Subcutaneous abdominal adipose tissue (tissue), 5 donors: ENCODE measurements at regions not wholly inside any gene's neighbourhood (a gene's known extent, or its start where the extent isn't known, plus 50 kb on each side); places are given as distances from the start of the nearest gene placed in this dataset.

ENCODE experiments used
- H3K27ac ChIP-seq: one replicate; pipeline ENCODE4 v1.7.0; 2013; ENCODE audit warnings: low read depth, mild to moderate bottlenecking, inconsistent platforms, low read length, moderate library complexity
- H3K27me3 ChIP-seq, 5 donors: one replicate each; pipeline ENCODE4 v1.7.0; 2013; ENCODE audit warnings: low read length in 5 of 5, inconsistent platforms in 1 of 5; ENCODE audit not compliant: control insufficient read depth in 5 of 5, insufficient read depth in 4 of 5
- H3K36me3 ChIP-seq, 5 donors: one replicate each; pipeline ENCODE4 v1.7.0; 2013; ENCODE audit warnings: low read length in 5 of 5; ENCODE audit not compliant: control insufficient read depth in 5 of 5, insufficient read depth in 5 of 5
- H3K4me1 ChIP-seq, 5 donors: one replicate each; pipeline ENCODE4 v1.7.0; 2013; ENCODE audit warnings: low read length in 5 of 5, mild to moderate bottlenecking in 3 of 5, moderate library complexity in 1 of 5; ENCODE audit not compliant: control insufficient read depth in 5 of 5, insufficient read depth in 5 of 5
- H3K4me3 ChIP-seq, 5 donors: one replicate each; pipeline ENCODE4 v1.7.0; 2013; ENCODE audit warnings: low read length in 5 of 5, low read depth in 1 of 5
- H3K9ac ChIP-seq, 5 donors: one replicate each; pipeline ENCODE4 v1.7.0; 2013; ENCODE audit warnings: low read length in 5 of 5, mild to moderate bottlenecking in 4 of 5, moderate library complexity in 3 of 5
- H3K9me3 ChIP-seq, 5 donors: one replicate each; pipeline ENCODE4 v1.7.0; 2013; ENCODE audit warnings: low read length in 5 of 5; ENCODE audit not compliant: control insufficient read depth in 5 of 5
- donor health status: healthy.
- donor health status: healthy.
- donor health status: healthy.
- donor health status: healthy.
- donor health status: healthy.

GRCh38 chr2:60316381-60317033, 236.9 kb downstream of the BCL11A start:
- Histone ChIP-seq H3K36me3 (no peaks in the 10 kb centered on the region), H3K9ac (no peak overlapping the region), H3K4me3 (no peak overlapping the region), H3K27me3 (peaks cover 0 to 12% (median 3%) of the 10 kb centered on the region in 5 donors), H3K27ac (no peak overlapping the region), H3K9me3 (no peaks in the 10 kb centered on the region), H3K4me1 (peaks cover 0 to 12% (median 11%) of the 10 kb centered on the region in 5 donors)

- Histone ChIP-seq H3K36me3 (no peaks in the 10 kb centered on the region), H3K9ac (no peak overlapping the region), H3K9me3 (no peaks in the 10 kb centered on the region), H3K27me3 (peaks cover 0 to 7% (median 0%) of the 10 kb centered on the region in 5 donors), H3K4me1 (peaks cover 0 to 12% (median 11%) of the 10 kb centered on the region in 5 donors), H3K27ac (no peak overlapping the region), H3K4me3 (no peak overlapping the region)
Observed at GRCh38 chr2:60313470-60314172, 239.8 kb downstream of the BCL11A start.

- H3K27ac ChIP-seq: no peak overlapping the region
- H3K4me1 ChIP-seq: peaks cover 0 to 12% (median 6%) of the 10 kb centered on the region in 5 donors
- H3K9ac ChIP-seq: no peak overlapping the region
- no peaks in the 10 kb centered on the region for H3K9me3 ChIP-seq
- no peaks in the 10 kb centered on the region for H3K36me3 ChIP-seq
- no peak overlapping the region for H3K4me3 ChIP-seq
- no peaks in the 10 kb centered on the region for H3K27me3 ChIP-seq
Observed at GRCh38 chr2:60312618-60313017, 240.8 kb downstream of the BCL11A start.

GRCh38 chr2:60311524-60311923, 241.9 kb downstream of the BCL11A start:
- Histone ChIP-seq H3K4me3 (no peak overlapping the region), H3K9me3 (no peaks in the 10 kb centered on the region), H3K27ac (no peak overlapping the region), H3K4me1 (peaks cover 0 to 3% (median 0%) of the 10 kb centered on the region in 5 donors), H3K36me3 (no peaks in the 10 kb centered on the region), H3K9ac (no peak overlapping the region), H3K27me3 (no peaks in the 10 kb centered on the region)

GRCh38 chr2:60309941-60310660, 243.4 kb downstream of the BCL11A start:
- H3K27ac ChIP-seq: no peak overlapping the region
- no peaks in the 10 kb centered on the region for H3K4me1 ChIP-seq
- no peaks in the 10 kb centered on the region for H3K27me3 ChIP-seq
- H3K9me3 ChIP-seq: no peaks in the 10 kb centered on the region
- no peaks in the 10 kb centered on the region for H3K36me3 ChIP-seq
- no peak overlapping the region for H3K4me3 ChIP-seq
- no peak overlapping the region for H3K9ac ChIP-seq

- Histone ChIP-seq H3K9me3 (no peaks in the 10 kb centered on the region), H3K27me3 (no peaks in the 10 kb centered on the region)
Observed at GRCh38 chr2:60309336-60309735, 244.1 kb downstream of the BCL11A start.

GRCh38 chr2:60306267-60306861, 247.1 kb downstream of the BCL11A start:
- no peak overlapping the region for H3K4me3 ChIP-seq
- no peaks in the 10 kb centered on the region for H3K27me3 ChIP-seq
- no peaks in the 10 kb centered on the region for H3K36me3 ChIP-seq
- H3K27ac ChIP-seq: no peak overlapping the region
- H3K9me3 ChIP-seq: no peaks in the 10 kb centered on the region
- H3K9ac ChIP-seq: no peak overlapping the region
- peaks cover 0 to 4% (median 0%) of the 10 kb centered on the region in 5 donors for H3K4me1 ChIP-seq

More at GRCh38 chr2:60309336-60309735, 244.1 kb downstream of the BCL11A start:
- H3K4me3 ChIP-seq: no peak overlapping the region
- no peak overlapping the region for H3K9ac ChIP-seq
- no peak overlapping the region for H3K27ac ChIP-seq
- H3K36me3 ChIP-seq: no peaks in the 10 kb centered on the region
- H3K4me1 ChIP-seq: no peaks in the 10 kb centered on the region

GRCh38 chr2:60303680-60304079, 249.8 kb downstream of the BCL11A start:
- Histone ChIP-seq H3K9me3 (no peaks in the 10 kb centered on the region), H3K27me3 (no peaks in the 10 kb centered on the region), H3K27ac (no peak overlapping the region), H3K4me1 (peaks cover 0 to 4% (median 0%) of the 10 kb centered on the region in 5 donors), H3K9ac (no peak overlapping the region), H3K36me3 (no peaks in the 10 kb centered on the region), H3K4me3 (no peak overlapping the region)

GRCh38 chr2:60302377-60303126, 250.9 kb downstream of the BCL11A start:
- Histone ChIP-seq H3K36me3 (no peaks in the 10 kb centered on the region), H3K27me3 (peaks cover 0 to under 1% (median 0%) of the 10 kb centered on the region in 5 donors), H3K4me1 (peaks cover 0 to 4% (median 0%) of the 10 kb centered on the region in 5 donors), H3K9ac (no peak overlapping the region), H3K27ac (no peak overlapping the region), H3K4me3 (no peak overlapping the region), H3K9me3 (no peaks in the 10 kb centered on the region)
